RCC 7860 (cell line): ENCODE measurements at regions not wholly inside any gene's neighbourhood (a gene's known extent, or its start where the extent isn't known, plus 50 kb on each side); places are given as distances from the start of the nearest gene placed in this dataset.
"Not testable (repeated sequence)": the region's sequence is repeated elsewhere in the genome, so short reads cannot be mapped to it uniquely, and the experiment has no call there.

Experiments used
- DNase-seq: peaks from one replicate; pipeline ENCODE4 v3.0.0-alpha.2; 2015; ENCODE audit warnings: low spot score
- FAIRE-seq: peaks from 2 replicates; lab custom pipeline; 2012; peaks lifted over from hg19 to GRCh38; lab: Jason Lieb, UNC

DNA sequence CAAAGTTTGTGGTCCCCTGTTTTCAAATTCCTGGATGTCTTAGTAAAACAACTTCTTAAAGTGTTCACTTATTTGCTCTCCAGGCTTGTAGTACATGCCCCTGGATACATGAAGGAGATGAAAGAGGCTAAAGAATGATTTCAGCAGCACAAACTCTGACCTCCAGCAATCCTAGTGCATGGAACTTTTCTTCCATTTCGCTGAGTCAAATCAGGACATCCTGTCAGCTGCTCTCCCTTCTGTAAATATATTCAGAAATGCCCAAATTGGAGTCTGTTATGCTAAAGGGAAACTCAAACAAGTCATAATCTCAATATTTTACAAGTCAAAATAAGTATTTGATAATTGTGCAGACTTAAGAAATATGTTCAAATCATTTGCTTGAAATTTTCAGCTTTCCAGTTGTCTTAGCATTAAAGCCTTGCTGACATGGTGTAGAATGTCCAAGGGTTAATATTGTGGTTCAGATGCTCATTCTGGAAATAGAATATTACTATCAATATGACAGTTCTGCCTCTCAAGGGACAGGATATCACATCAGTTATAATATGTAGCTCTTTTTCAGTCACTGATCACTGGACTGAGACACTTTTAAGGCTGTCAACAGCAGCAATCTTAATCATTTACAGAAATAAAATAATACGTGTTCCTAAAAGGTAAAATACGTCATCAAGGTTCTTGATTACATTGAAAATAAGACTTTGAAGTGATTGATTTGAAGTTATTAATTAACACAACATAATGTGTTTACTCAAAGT lies 1157.3 kb downstream of the PLA2G4A start:
- FAIRE-seq (no peak), DNase-seq (no peak)

DNA sequence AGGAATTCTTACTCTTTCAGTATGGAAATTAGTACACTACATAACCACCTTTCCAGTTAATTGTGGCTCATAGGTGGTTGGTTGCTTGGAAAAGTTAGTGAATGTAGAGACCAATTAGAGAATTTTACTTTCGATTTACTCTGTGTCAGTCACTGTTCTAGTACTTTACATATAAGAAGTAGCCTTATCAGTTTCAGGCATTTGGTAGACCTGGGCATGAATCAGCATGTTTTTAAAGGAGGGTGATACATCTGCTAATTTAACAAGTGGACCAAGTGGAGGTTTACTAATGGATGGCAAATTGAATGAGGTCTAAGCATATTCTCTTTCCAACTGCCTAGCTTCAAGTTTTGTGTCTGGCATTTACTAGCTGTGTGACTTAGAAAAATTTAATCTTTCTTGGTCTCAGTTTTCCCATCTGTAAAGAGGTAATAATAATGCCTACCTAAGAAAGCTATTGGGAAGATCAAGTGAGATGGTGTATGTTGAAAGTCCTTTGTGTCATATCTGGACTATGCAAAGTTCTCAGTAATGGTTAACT lies 1158.6 kb downstream of the PLA2G4A start:
- FAIRE-seq (no peak), DNase-seq (no peak)

DNA sequence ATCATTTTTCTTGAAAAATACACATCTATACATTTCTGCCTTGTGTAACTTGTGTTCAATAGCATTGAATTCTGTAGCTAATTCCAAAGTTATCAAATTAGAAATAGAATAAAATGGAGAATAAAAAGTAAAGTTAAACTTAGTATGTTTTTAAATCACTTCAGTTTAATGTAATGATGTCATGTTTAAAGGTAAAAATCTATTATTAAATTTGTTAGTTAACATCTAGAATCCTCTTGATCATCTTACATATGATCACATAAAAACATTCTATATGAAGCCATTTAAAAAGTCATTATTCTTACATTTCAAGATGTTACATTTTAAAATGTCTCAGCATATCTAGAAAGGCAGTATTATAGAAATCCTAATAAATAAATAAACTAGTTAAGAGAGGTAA lies 1163.2 kb downstream of the PLA2G4A start:
- DNase-seq = no peak
- peak; percentile 35 for FAIRE-seq

DNA sequence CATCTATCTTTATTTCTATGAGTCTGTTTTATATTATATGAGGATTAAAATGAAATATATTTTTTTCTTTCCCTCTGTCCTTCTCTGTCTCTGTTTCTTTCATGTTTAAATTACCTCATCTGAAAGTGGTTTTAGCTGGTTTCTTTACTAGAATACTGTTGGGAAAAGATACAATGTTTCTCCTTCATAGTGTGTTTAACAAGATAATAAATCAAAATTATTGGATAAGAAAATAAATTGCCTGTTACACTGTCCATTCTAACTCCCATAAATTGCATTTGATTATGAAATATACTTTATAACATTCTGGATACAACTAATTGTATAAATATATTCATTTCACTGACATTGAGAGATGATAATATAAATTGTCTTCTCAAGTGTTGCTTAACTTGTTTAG lies 1168.0 kb downstream of the PLA2G4A start:
- no peak for DNase-seq
- no peak for FAIRE-seq

DNA sequence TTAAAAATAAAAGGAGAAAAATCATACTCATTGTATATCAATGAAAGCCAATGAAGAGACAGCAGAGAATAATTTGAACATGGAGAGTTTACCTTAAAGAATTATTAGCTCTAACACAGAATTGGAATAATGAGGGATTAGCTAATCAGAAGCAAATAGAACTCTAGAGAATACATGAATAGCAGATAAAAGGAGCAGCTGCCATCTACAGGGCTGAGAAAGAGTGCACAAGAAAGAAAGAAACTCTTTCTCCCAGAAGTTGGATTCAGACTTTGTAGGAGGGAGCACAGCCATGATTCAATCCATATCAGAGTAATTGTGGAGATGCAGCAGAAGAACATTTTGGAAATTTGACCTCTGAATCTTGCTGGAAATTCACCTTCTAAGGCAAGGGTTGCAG lies 1171.2 kb downstream of the PLA2G4A start:
- FAIRE-seq = no peak
- no peak for DNase-seq

DNA sequence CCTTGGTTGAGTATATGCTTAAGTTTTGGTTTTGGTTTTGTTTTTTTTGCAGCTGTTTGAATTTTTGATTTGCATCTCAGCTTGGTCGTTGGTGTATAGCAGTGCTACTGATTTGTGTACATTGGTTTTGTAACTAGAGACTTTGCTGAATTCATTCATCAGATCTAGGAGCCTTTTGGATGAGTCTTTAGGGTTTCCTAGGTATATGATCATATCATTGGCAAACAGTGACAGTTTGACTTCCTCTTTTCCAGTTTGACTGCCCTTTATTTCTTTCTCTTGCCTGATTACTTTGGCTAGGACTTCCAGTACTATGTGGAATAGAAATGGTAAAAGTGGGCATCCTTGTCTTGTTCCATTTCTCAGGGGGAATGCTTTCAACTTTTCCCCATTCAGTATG lies 1174.9 kb downstream of the PLA2G4A start:
- not testable (repeated sequence) for FAIRE-seq, DNase-seq

DNA sequence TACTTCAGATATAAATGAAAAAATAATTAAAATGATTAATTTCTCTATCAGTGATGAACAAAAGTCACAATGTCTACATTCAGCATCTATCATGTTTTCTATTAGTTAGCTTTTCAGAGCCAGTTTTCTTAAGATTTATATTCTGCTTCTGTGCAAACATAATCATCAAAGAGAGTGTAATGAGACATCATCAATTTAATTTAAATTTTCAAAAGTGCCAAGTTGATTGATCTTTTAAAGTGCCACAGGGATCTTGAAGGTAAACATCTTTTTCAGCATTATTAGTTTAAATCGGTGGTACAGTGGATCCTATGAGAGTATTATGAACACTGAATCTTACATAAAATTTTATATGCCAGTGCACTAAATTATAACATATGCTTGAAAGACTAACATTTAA lies 1176.1 kb downstream of the PLA2G4A start:
- FAIRE-seq = no peak

DNA sequence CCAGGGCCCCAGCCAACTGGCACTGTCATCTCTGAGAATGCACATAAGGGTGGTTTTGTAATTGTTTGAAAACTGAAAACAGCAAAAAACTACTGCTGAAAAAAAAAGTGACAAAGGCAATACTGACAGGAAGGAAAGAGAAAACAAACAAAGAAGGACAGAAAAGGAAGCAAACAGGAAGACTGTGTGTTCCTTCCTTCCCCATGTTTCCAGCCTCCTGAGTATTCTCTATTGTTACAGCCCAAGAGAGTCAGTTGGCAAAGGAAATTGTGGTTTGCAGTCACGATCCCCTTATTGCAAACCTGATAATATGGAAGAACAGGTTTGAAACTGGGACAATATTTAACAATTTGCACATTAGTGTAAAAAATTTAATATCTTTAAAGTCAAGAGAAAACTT lies 1177.6 kb downstream of the PLA2G4A start:
- DNase-seq (no peak), FAIRE-seq (no peak)

More for the DNA sequence above, 1176.1 kb downstream of the PLA2G4A start:
- no peak for DNase-seq

DNA sequence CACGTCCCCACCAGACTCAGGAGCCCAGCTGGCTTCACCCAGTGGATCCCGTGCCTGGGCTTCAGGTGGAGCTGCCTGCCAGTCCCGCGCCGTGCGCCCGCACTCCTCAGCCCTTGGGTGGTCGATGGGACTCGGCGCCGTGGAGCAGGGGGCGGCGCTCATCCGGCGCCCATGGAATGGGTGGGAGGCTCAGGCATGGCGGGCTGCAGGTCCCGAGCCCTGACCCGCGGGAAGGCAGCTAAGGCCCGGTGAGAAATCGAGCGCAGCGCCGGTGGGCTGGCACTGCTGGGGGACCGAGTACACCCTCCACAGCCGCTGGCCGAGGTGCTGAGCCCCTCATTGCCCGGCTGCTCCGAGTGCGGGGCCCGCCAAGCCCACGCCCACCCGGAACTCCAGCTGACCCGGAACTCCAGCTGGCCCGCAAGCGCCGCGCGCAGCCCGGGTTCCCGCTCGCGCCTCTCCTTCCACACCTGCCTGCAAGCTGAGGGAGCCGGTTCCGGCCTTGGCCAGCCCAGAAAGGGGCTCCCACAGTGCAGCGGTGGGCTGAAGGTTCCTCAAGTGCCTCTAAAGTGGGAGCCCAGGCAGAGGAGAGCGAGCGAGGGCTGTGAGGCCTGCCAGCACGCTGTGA lies 1184.6 kb downstream of the PLA2G4A start:
- not testable (repeated sequence) for DNase-seq, FAIRE-seq

DNA sequence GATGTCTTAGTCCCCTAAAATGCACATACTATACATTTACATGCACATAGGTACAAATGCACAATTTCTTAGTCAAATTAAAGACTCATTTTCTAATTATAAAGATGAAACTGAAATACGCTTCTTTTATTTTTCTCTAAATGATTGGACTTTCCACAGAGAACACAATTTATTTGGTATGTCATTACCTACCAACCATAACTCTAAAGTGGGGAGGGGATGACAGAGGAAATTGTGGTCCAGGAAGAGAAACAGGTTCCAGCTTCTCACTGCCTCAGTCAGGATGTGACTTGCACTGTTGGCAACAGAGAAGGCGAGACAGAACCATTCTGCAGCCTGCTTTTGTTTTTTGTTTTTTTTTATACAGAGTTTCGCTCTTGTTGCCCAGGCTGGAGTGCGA lies 1189.2 kb downstream of the PLA2G4A start:
- no peak for FAIRE-seq
- DNase-seq = no peak

DNA sequence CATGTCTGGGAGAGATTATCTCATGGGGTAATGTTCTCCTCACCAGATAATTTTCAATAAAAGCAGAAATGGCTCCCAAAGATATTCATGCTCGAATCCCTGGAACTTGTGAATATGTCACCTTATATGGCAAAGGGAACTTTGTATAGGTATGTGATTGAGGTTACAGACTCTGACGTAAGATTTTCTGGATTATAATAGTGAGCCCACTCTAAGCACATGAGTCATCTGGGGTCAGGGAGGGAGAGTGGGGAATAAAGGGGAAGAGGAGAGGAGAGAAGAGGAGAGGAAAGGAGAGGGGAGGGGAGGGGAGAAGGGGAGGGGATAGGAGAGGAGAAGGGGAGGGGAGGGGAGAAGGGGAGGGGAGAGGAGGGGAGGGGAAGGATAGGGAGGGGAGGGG lies 1193.9 kb downstream of the PLA2G4A start:
- FAIRE-seq (no peak), DNase-seq (peak; percentile 23)

DNA sequence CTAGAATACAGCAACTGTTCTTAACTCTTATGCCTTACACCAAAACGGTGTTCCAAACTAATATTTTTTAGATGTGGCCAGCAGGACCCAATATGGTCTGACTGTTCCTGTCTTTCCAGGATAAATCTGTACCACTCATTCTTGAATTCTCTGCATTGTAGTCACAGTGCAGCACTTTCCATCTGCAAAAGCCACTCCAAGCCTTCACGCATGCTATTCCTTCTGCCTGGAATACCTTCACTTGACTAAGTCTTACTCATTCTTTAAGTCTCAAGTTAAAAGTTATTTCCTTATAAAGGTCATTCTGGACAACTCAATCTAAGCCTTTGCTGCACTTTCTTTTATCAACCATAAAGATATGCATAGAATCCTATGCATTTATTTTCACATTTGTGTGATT lies 1194.5 kb downstream of the PLA2G4A start:
- DNase-seq (peak; percentile 18), FAIRE-seq (no peak)

DNA sequence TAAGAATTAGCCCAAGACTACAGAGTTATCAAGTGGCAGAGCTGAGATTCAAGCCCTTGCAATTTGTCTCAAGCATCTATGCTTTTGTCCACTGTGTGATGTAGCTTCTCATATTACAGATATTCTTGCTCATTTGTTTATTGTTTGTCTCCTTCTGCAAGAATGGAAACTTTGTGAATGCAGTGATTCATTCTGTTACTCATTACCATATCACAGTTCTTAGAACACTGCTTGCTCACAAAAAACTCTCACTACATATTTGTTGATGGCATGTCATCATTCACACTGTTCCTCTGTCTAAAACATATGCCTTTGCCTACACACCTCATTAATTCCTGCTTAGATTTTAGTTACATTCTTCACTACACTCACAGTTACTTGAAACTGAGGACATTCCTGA lies 1198.9 kb downstream of the PLA2G4A start:
- peak; percentile 76 for DNase-seq
- peak; percentile 73 for FAIRE-seq

DNA sequence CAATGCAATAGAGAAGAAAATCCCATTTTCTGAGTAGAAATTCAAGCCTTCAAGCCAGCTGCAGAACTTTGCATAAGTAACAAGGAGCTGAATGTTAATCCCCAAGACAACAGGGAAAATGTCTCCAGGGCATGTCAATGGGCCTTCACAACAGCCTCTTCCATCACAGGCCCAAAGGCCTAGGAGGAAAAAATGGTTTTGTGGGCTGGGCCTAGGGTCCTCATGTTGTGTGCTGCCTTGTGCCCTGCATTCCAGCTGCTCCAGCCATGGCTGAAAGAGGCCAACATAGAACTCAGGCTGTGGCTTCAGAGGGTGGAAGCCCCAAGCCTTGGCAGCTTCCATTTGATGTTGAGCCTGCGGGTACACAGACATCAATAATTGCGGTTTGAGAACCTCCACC lies 1208.8 kb downstream of the PLA2G4A start:
- FAIRE-seq, DNase-seq: not testable (repeated sequence)

DNA sequence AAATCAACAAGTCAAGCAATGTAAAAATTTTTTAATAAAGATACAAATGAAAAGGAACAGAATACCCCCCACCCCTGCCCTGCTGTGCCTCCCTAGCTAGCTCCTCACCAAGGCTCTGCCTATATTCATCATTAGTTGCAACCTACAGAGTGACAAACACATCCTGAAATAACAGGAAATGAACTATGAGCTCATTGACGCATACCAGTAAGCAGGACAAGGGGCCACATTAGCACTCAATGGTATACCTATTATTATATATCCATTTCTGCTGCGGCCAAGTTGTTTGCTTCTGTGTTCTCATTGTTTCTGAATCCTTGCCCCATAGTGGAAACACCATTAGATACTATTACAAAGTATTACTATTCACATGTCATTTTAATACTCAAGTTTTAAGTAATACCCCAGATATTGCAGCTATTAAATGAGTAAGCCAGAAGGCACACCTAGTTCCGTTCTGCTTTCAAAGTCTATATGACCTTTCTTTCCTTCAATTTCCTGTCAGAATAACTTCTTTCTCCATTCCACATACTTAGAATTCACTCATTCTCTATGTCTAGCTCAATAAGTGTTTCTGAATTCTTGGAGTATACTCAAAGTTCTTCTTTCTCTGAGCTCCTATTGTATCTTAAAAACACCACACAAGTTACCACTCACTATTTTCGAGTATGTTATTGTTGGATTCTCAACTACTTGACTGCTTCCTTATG lies 1214.9 kb downstream of the PLA2G4A start:
- FAIRE-seq = no peak
- no peak for DNase-seq

DNA sequence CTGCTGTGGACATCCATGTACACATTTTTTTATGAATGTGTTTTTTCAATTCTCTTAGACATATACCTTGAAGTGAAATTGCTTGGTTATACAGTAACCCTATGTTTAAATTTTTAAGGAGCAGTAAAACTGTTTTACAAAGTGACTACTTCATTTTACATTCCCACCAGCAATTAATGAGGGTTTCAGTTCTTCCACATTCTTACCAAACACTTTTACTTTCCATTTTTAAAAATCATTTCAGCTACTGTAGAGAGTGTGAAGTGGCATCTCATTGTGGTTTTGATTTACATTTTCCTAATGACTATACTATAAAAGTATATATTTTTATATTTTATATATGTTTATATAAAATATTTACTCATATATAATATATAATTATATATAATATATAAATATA lies 1221.5 kb downstream of the PLA2G4A start:
- DNase-seq = no peak
- peak; percentile 80 for FAIRE-seq

DNA sequence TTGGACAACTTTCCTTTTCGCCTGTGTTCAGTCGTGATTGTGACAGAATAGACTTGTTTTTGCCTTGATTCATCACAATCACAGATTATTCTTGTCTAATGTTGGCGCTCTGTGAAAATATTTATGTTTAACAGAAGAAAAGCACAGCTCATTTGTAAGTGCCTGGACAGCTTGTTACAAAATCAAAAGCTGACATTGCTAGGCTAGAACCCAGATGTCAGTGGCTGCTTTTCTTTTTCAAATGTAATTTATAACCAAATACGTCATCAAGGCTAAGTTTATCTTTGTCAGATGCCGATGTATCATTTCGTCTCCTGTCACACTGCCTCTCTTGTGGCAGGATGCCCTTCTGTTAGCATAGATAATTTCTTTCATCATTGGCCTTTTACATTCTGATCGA lies 1227.3 kb downstream of the PLA2G4A start:
- FAIRE-seq (no peak), DNase-seq (no peak)

DNA sequence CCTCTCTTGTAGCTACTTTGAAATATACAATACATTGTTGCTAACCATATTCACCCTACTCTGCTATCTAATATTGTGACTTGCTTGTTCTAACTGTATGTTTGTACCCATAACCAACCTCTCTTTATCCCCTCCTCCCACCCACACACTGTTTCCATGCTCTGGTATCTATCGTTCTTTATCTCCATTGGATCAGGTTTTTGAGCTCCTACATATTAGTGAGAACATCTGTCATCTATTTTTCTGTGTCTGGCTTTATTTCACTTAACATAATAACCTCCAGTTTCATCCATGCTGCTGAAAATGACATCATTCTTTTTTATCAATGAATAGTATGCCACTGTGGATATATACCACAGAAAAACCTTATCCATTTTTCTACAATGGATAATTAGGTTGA lies 1230.1 kb downstream of the PLA2G4A start:
- DNase-seq (no peak), FAIRE-seq (no peak)

DNA sequence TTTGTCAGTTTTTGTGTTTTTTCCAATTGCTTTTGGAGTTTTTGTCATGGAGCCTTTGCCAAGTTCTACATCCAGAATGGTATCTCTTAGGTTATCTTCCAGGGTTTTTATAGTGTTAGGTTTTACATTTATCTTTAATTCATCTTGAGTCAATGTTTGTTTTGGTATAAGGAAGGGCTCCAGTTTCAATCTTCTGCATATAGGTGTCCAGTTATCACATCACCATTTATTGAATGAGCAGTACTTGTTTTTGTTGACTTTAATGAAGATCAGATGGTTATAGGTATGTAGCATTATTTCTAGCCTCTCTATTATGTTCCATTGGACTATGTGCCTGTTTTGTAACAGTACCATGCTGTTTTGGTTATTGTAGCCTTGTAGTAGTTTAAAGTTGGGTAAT lies 1233.1 kb downstream of the PLA2G4A start:
- no peak for DNase-seq
- no peak for FAIRE-seq

DNA sequence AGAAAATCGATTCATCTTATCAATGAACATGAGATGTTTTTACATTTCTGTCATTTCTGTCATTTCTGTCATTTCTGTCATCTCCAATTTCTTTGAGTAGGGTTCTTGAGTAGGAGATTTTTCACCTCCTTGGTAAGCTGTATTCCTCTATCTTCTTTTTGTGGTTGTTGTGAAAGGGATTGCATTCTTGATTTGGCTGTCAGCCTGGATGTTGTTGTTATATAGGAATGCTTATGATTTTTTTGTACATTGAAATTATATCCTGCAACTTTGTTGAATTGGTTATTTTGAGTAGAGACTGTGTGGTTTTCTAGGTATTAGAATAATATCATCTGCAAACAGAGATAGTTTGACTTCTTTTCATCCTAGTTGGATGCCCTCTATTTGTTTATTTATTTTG lies 1233.7 kb downstream of the PLA2G4A start:
- FAIRE-seq = no peak
- no peak for DNase-seq

DNA sequence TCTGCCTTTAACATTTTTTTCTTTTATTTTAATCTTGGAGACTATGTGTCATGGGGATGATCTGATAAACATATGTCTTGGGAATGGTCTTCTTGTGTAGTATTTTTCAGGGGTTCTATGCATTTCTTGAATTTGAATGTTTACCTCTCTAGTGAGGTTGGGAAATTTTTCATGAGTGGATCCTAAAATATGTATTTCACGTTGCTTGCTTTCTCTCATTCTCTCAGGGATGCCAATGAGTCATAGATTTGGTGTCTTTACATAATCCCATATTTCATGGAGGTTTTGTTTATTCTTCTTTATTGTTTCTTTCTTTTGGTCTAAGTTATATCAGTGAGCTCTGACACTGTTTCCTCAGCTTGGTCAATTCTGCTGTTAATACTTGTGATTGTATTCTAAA lies 1237.2 kb downstream of the PLA2G4A start:
- FAIRE-seq (no peak), DNase-seq (no peak)

DNA sequence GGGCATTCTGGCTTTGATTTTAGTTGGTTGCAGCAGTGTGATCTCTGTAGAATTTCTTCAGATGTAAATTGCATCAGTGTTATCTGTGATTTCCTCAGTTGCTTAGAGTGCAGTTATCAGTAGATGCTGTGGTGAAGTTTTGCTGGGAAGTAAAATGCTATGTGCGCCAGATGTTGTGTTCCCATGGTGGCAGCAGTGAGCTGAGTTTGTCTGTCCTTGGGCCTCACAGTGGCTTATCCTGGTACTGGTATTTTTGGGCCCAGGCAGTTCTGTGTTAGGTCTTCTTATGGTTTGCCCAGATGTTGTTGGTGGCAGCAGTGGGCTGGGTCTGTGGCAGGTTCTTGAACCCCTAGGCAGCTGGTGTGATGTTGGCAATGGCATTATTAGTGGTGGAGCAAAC lies 1242.1 kb downstream of the PLA2G4A start:
- no peak for FAIRE-seq
- no peak for DNase-seq
